B cell (primary cell): ENCODE measurements at regions not wholly inside any gene's neighbourhood (a gene's known extent, or its start where the extent isn't known, plus 50 kb on each side); places are given as distances from the start of the nearest gene placed in this dataset.

ENCODE experiments used
- ATAC-seq: fragments of 200-7000 bp; cut with Tn5 transposase; one replicate; pipeline ENCODE4 v1.10.0; 2021; ENCODE audit warnings: low read depth, mild to moderate bottlenecking, moderate number of reproducible peaks, moderate library complexity
- CTCF ChIA-PET: fragments of 350-600 bp; sonication (Branson Sonifier 250); formaldehyde crosslinking; loops from one replicate; lab custom pipeline; 2021; ENCODE audit warnings: antibody characterized with exemption, inconsistent platforms; lab: Charles Lee
- POLR2A ChIA-PET: fragments of 350-600 bp; sonication (Branson Sonifier 250); formaldehyde crosslinking; loops from one replicate; lab custom pipeline; 2021; ENCODE audit warnings: antibody characterized with exemption; lab: Charles Lee
- DNase-seq: peaks from one replicate; pipeline ENCODE4 v3.0.0; 2013
- H2AFZ ChIP-seq: 2 replicates; pipeline ENCODE4 v1.6.1; 2012; ENCODE audit warnings: mild to moderate bottlenecking, low read depth, low read length; ENCODE audit not compliant: insufficient read depth, poor library complexity, severe bottlenecking
- H3K27ac ChIP-seq, 2 donors: 1 replicate in 1 of 2; 2 replicates in 1 of 2; pipeline ENCODE4 v1.5.1; 2012 to 2013; ENCODE audit warnings: low read length in 2 of 2, mild to moderate bottlenecking in 2 of 2, moderate library complexity in 1 of 2
- H3K27me3 ChIP-seq, 4 experiments: fragments of 200-600 bp in 1 of 4; sonication (generic) in 1 of 4; replicated peaks in 1 of 4; 1 replicate in 2 of 4; 2 replicates in 2 of 4; pipeline versions ENCODE4 v1.6.1 to v1.7.0; 2013 to 2016; ENCODE audit warnings: low read length in 3 of 4, mild to moderate bottlenecking in 2 of 4, mixed read lengths in 1 of 4, moderate library complexity in 1 of 4; ENCODE audit not compliant: insufficient read depth in 4 of 4, control insufficient read depth in 3 of 4; ENCODE audit errors: control extremely low read depth in 1 of 4
- H3K36me3 ChIP-seq, 2 experiments: replicated peaks in 1 of 2; 1 replicate in 1 of 2; 2 replicates in 1 of 2; pipeline versions ENCODE4 v1.6.1 to v1.7.1; 2013; ENCODE audit warnings: low read length in 1 of 2; ENCODE audit not compliant: insufficient read depth in 2 of 2, control insufficient read depth in 1 of 2; ENCODE audit errors: control extremely low read depth in 1 of 2, extremely low read depth in 1 of 2
- H3K4me1 ChIP-seq, 2 donors: fragments of 200-600 bp in 1 of 2; sonication (generic) in 1 of 2; 1 replicate in 1 of 2; 2 replicates in 1 of 2; pipeline versions ENCODE4 v1.5.1 to v1.6.1; 2013 to 2017; ENCODE audit warnings: low read length in 2 of 2; ENCODE audit not compliant: control insufficient read depth in 2 of 2, insufficient read depth in 2 of 2
- H3K4me2 ChIP-seq: replicated peaks from 2 replicates; pipeline ENCODE3; 2012; ENCODE audit warnings: mild to moderate bottlenecking, low read depth, low read length; ENCODE audit not compliant: poor library complexity, severe bottlenecking
- H3K4me3 ChIP-seq, 5 experiments: fragments of 200-600 bp in 1 of 5; sonication (generic) in 1 of 5; 1 replicate in 3 of 5; 2 replicates in 2 of 5; pipeline versions ENCODE4 v1.5.1 to v1.7.0; 2011 to 2016; ENCODE audit warnings: low read length in 4 of 5, mild to moderate bottlenecking in 4 of 5, low read depth in 2 of 5, control low read depth in 1 of 5, moderate library complexity in 1 of 5; ENCODE audit not compliant: insufficient read depth in 1 of 5; ENCODE audit errors: control extremely low read depth in 1 of 5, extremely low read depth in 1 of 5
- H3K79me2 ChIP-seq: fragments of 200-600 bp; sonication (generic); one replicate; pipeline ENCODE4 v1.6.0; 2016; ENCODE audit warnings: low read length; ENCODE audit not compliant: control insufficient read depth, insufficient read depth
- H3K9ac ChIP-seq: fragments of 200-600 bp; sonication (generic); 2 replicates; pipeline ENCODE4 v1.6.1; 2017; ENCODE audit warnings: mild to moderate bottlenecking, low read length, moderate library complexity
- H3K9me3 ChIP-seq, 3 donors: one replicate each; pipeline versions ENCODE4 v1.6.1 to v1.7.1; 2013; ENCODE audit warnings: low read length in 2 of 3; ENCODE audit not compliant: control insufficient read depth in 2 of 3, insufficient read depth in 1 of 3; ENCODE audit errors: control extremely low read depth in 1 of 3
- H4K20me1 ChIP-seq: 2 replicates; pipeline ENCODE4 v1.6.0; 2012; ENCODE audit warnings: mild to moderate bottlenecking, low read length; ENCODE audit not compliant: insufficient read depth, control insufficient read depth, poor library complexity, severe bottlenecking
- H3K27ac Mint-ChIP-seq: one replicate; pipeline ENCODE4 v1.8.0; 2021; ENCODE audit warnings: mixed read lengths
- H3K27me3 Mint-ChIP-seq: one replicate; pipeline ENCODE4 v1.8.0; 2021; ENCODE audit warnings: mixed read lengths
- H3K4me1 Mint-ChIP-seq: one replicate; pipeline ENCODE4 v1.8.0; 2021; ENCODE audit warnings: mixed read lengths
- H3K4me3 Mint-ChIP-seq: one replicate; pipeline ENCODE4 v1.8.0; 2021; ENCODE audit warnings: mixed read lengths
- H3K9me3 Mint-ChIP-seq: one replicate; pipeline ENCODE4 v1.8.0; 2022; ENCODE audit warnings: mixed read lengths; ENCODE audit not compliant: insufficient read depth
- EZH2 ChIP-seq: IDR thresholded peaks from 2 replicates; pipeline ENCODE4 v1.6.1; 2012; ENCODE audit warnings: borderline replicate concordance, low read depth, mild to moderate bottlenecking, moderate library complexity, low read length; ENCODE audit not compliant: insufficient read depth, poor library complexity, severe bottlenecking
- WGBS: methylation state at CpG from one replicate; pipeline ENCODE4 v1.1.5; 2013; ENCODE audit warnings: missing lambda C conversion rate; ENCODE audit not compliant: insufficient coverage; 5-methylcytosine and 5-hydroxymethylcytosine counted together
- intact Hi-C: fragments of 100-400 bp; cut with micrococcal nuclease; formaldehyde crosslinking; loops from one replicate; pipeline ENCODE4 v1.10.0; 2022
- TF ChIP-seq, protein P1 (sequence below): fragments of 200-600 bp; IDR thresholded peaks from one replicate; pipeline ENCODE4 v1.8.0; 2022; ENCODE audit warnings: antibody characterized with exemption, mild to moderate bottlenecking

DNA sequence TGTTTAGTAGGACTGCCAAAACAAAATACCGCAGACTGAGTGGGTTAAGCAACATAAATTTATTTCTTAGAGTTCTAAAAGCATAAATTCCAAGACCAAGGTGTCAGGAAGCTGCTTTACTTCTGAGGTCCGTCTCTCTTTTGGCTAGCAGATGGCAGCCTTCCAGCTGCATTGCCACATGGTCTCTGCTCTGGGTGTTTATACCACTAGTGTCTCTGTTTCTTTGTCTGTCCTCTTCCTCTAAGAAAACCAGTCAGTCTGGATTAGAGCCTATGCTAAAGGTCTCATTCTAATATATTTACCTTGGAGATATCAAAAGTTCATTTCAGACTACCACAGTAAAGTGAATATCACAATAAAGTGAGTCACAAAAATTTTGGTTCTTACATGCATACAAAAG, 519.8 kb downstream of the COL11A1 start:
- Mint-ChIP-seq H3K27me3 (no peaks in the 10 kb centered on the region), H3K9me3 (no peaks in the 10 kb centered on the region), H3K4me1 (no peaks in the 10 kb centered on the region), H3K4me3 (no peak overlapping the region), H3K27ac (no peak overlapping the region)
- ATAC-seq, result no peak
- TF ChIP-seq, protein P1, sequence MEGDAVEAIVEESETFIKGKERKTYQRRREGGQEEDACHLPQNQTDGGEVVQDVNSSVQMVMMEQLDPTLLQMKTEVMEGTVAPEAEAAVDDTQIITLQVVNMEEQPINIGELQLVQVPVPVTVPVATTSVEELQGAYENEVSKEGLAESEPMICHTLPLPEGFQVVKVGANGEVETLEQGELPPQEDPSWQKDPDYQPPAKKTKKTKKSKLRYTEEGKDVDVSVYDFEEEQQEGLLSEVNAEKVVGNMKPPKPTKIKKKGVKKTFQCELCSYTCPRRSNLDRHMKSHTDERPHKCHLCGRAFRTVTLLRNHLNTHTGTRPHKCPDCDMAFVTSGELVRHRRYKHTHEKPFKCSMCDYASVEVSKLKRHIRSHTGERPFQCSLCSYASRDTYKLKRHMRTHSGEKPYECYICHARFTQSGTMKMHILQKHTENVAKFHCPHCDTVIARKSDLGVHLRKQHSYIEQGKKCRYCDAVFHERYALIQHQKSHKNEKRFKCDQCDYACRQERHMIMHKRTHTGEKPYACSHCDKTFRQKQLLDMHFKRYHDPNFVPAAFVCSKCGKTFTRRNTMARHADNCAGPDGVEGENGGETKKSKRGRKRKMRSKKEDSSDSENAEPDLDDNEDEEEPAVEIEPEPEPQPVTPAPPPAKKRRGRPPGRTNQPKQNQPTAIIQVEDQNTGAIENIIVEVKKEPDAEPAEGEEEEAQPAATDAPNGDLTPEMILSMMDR, result no peak
- no peak for TF ChIP-seq EZH2
- Histone ChIP-seq H2AFZ (no peak overlapping the region), H3K79me2 (no peaks in the 10 kb centered on the region), H3K4me2 (no peak overlapping the region), H3K27ac (no peak overlapping the region), H3K9ac (no peak overlapping the region), H3K27me3 (no peaks in the 10 kb centered on the region), H3K4me3 (no peak overlapping the region), H3K36me3 (no peaks in the 10 kb centered on the region), H3K4me1 (no peaks in the 10 kb centered on the region), H3K9me3 (no peaks in the 10 kb centered on the region), H4K20me1 (no peaks in the 10 kb centered on the region)
- no peak for DNase-seq
- ChIA-PET CTCF (no interaction called here), POLR2A (no interaction called here)
- intact Hi-C loops, result no loop called here
- WGBS, result 44% methylated on average over 1 of the region's 2 CpGs

DNA sequence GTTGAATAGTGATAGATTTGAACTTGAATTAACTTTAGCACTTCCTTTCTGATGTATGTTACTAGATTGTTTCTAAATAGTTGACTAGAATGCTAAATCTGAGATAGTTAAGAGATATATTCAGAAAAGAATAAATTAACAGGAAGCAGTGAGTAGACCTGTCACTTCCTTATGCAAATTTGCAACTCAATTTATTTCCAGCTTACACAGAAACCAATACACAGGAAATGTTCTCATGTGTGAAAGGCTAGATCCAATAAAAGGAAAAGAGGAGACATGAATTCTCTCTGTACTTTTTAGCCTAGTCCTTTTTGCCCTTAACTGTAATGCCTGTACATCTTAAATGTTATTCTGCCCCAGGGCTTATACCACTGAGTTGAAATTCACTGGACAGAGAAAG, 522.3 kb downstream of the COL11A1 start:
- no peaks in the 10 kb centered on the region for H3K4me1 Mint-ChIP-seq
- Histone ChIP-seq H3K27ac (no peak overlapping the region), H4K20me1 (no peaks in the 10 kb centered on the region), H3K9ac (no peak overlapping the region), H3K4me3 (no peak overlapping the region), H3K79me2 (no peaks in the 10 kb centered on the region), H3K9me3 (no peaks in the 10 kb centered on the region), H2AFZ (no peak overlapping the region), H3K4me2 (no peak overlapping the region), H3K36me3 (no peaks in the 10 kb centered on the region), H3K27me3 (no peaks in the 10 kb centered on the region), H3K4me1 (no peaks in the 10 kb centered on the region)
- ATAC-seq (no peak), DNase-seq (no peak)
- intact Hi-C loops, result no loop called here
- no peak for TF ChIP-seq EZH2
- TF ChIP-seq, protein P1, result no peak
- CTCF ChIA-PET, result no interaction called here
- POLR2A ChIA-PET, result no interaction called here
- no peaks in the 10 kb centered on the region for H3K27me3 Mint-ChIP-seq
- no peak overlapping the region for H3K27ac Mint-ChIP-seq
- no peak overlapping the region for H3K4me3 Mint-ChIP-seq
- peaks cover 7% of the 10 kb centered on the region for H3K9me3 Mint-ChIP-seq
